OCI-LY3 (cell line): ENCODE measurements at regions not wholly inside any gene's neighbourhood (a gene's known extent, or its start where the extent isn't known, plus 50 kb on each side); places are given as distances from the start of the nearest gene placed in this dataset.

Source experiments
- H2AFZ ChIP-seq: fragments of 200-600, 300-600 bp; shearing (Covaris generic); 2 replicates; pipeline ENCODE4 v1.6.0; 2014; ENCODE audit warnings: antibody characterized with exemption, low read depth, low read length
- H3K27ac ChIP-seq: fragments of 200-600, 300-600 bp; sonication (generic); 2 replicates; pipeline ENCODE4 v1.5.1; 2014; ENCODE audit warnings: mild to moderate bottlenecking, low read length, moderate library complexity, mixed read lengths
- H3K27me3 ChIP-seq: fragments of 200-600, 300-600 bp; sonication (generic); 2 replicates; pipeline ENCODE4 v1.6.1; 2014; ENCODE audit warnings: low read depth, low read length, mixed read lengths
- H3K36me3 ChIP-seq: fragments of 200-600, 300-600 bp; sonication (generic); replicated peaks from 2 replicates; pipeline ENCODE3; 2014; ENCODE audit warnings: low read depth, low read length, mixed read lengths
- H3K4me1 ChIP-seq: fragments of 300-600, 200-600 bp; sonication (generic); 2 replicates; pipeline ENCODE4 v1.6.1; 2014; ENCODE audit warnings: low read length, mixed read lengths
- H3K4me2 ChIP-seq: fragments of 200-600, 300-600 bp; sonication (generic); 2 replicates; pipeline ENCODE4 v1.6.1; 2014; ENCODE audit warnings: low read length, mixed read lengths
- H3K4me3 ChIP-seq: fragments of 300-600, 200-600 bp; sonication (generic); 2 replicates; pipeline ENCODE4 v1.5.1; 2014; ENCODE audit warnings: antibody characterized with exemption, mild to moderate bottlenecking, low read length, moderate library complexity
- H3K79me2 ChIP-seq: fragments of 300-600, 200-600 bp; shearing (Covaris generic); 2 replicates; pipeline ENCODE4 v1.6.1; 2014; ENCODE audit warnings: mild to moderate bottlenecking, low read length, mixed read lengths
- H3K9ac ChIP-seq: fragments of 300-600, 200-600 bp; shearing (Covaris generic); 2 replicates; pipeline ENCODE4 v1.6.0; 2014; ENCODE audit warnings: mild to moderate bottlenecking, low read length, moderate library complexity
- H3K9me3 ChIP-seq: fragments of 200-600, 300-600 bp; shearing (Covaris generic); 2 replicates; pipeline ENCODE4 v1.6.1; 2014; ENCODE audit warnings: low read length, mixed read lengths; ENCODE audit not compliant: insufficient read depth
- H4K20me1 ChIP-seq: fragments of 200-600, 300-600 bp; sonication (generic); 2 replicates; pipeline ENCODE4 v1.6.1; 2016; ENCODE audit warnings: low read length, mixed read lengths; ENCODE audit not compliant: insufficient read depth
- CTCF ChIP-seq: fragments of 200-600, 300-600 bp; sonication (generic); IDR thresholded peaks from 2 replicates; pipeline ENCODE4 v1.5.1; 2014; ENCODE audit warnings: antibody characterized with exemption, low read length, low read depth
- EZH2phosphoT487 ChIP-seq: fragments of 200-600 bp; shearing (Covaris generic); IDR thresholded peaks from 2 replicates; pipeline ENCODE4 v1.6.1; 2018; ENCODE audit warnings: antibody characterized with exemption, mixed run types, low read depth

- H3K4me3 ChIP-seq = no peak overlapping the region
Measured at GRCh38 chr14:80393766-80394165, 182.5 kb upstream of the DIO2 start.

GRCh38 chr14:80390906-80391305, 179.6 kb upstream of the DIO2 start:
- Histone ChIP-seq H3K9me3 (no peaks in the 10 kb centered on the region), H3K27me3 (no peaks in the 10 kb centered on the region), H3K79me2 (no peaks in the 10 kb centered on the region), H3K4me2 (no peak overlapping the region), H3K4me1 (no peaks in the 10 kb centered on the region), H3K9ac (no peak overlapping the region), H4K20me1 (no peaks in the 10 kb centered on the region), H3K4me3 (no peak overlapping the region), H2AFZ (no peak overlapping the region), H3K27ac (no peak overlapping the region), H3K36me3 (no peaks in the 10 kb centered on the region)
- no peak for TF ChIP-seq CTCF
- TF ChIP-seq EZH2phosphoT487 = no peak

More at GRCh38 chr14:80393766-80394165, 182.5 kb upstream of the DIO2 start:
- Histone ChIP-seq H3K27ac (no peak overlapping the region), H3K79me2 (no peaks in the 10 kb centered on the region), H3K36me3 (no peaks in the 10 kb centered on the region), H4K20me1 (no peaks in the 10 kb centered on the region), H3K4me1 (no peaks in the 10 kb centered on the region), H3K27me3 (no peaks in the 10 kb centered on the region), H2AFZ (no peak overlapping the region), H3K9me3 (no peaks in the 10 kb centered on the region), H3K9ac (no peak overlapping the region), H3K4me2 (no peak overlapping the region)
- no peak for TF ChIP-seq CTCF
- TF ChIP-seq EZH2phosphoT487 = no peak

GRCh38 chr14:80388980-80389711, 177.8 kb upstream of the DIO2 start:
- H3K27me3 ChIP-seq = no peaks in the 10 kb centered on the region
- TF ChIP-seq CTCF (no peak), EZH2phosphoT487 (no peak)
- no peaks in the 10 kb centered on the region for H3K4me1 ChIP-seq
- H3K36me3 ChIP-seq = no peaks in the 10 kb centered on the region
- no peaks in the 10 kb centered on the region for H3K79me2 ChIP-seq
- H3K4me2 ChIP-seq = no peak overlapping the region
- H2AFZ ChIP-seq = no peak overlapping the region
- H3K4me3 ChIP-seq = no peak overlapping the region
- H3K27ac ChIP-seq = no peak overlapping the region
- no peaks in the 10 kb centered on the region for H4K20me1 ChIP-seq
- no peaks in the 10 kb centered on the region for H3K9me3 ChIP-seq
- H3K9ac ChIP-seq = no peak overlapping the region

- H3K79me2 ChIP-seq = no peaks in the 10 kb centered on the region
- H3K27ac ChIP-seq = no peak overlapping the region
- no peak overlapping the region for H3K9ac ChIP-seq
- no peak for TF ChIP-seq CTCF
- no peak for TF ChIP-seq EZH2phosphoT487
- no peak overlapping the region for H2AFZ ChIP-seq
- H3K4me1 ChIP-seq = no peaks in the 10 kb centered on the region
- H4K20me1 ChIP-seq = no peaks in the 10 kb centered on the region
- H3K9me3 ChIP-seq = no peaks in the 10 kb centered on the region
- H3K4me3 ChIP-seq = no peak overlapping the region
- H3K4me2 ChIP-seq = no peak overlapping the region
- H3K36me3 ChIP-seq = no peaks in the 10 kb centered on the region
- no peaks in the 10 kb centered on the region for H3K27me3 ChIP-seq
Measured at GRCh38 chr14:80387563-80387981, 176.3 kb upstream of the DIO2 start.
